Lower leg skin (tissue), 4 donors: ENCODE measurements at regions not wholly inside any gene's neighbourhood (a gene's known extent, or its start where the extent isn't known, plus 50 kb on each side); places are given as distances from the start of the nearest gene placed in this dataset.

Experiments used
- DNase-seq, 2 donors: peaks; one replicate each; pipeline ENCODE4 v3.0.0-alpha.2; 2019; ENCODE audit warnings: low spot score in 2 of 2
- H3K4me3 ChIP-seq: fragments of 200-600 bp; sonication (generic); 2 replicates; pipeline ENCODE4 v1.5.1; 2017; ENCODE audit warnings: mild to moderate bottlenecking, low read depth; ENCODE audit not compliant: poor library complexity, severe bottlenecking
- CTCF ChIP-seq, 3 donors: fragments of 450-650 bp; IDR thresholded peaks; one replicate each; pipeline ENCODE4 v1.5.1; 2016; ENCODE audit warnings: antibody characterized with exemption in 3 of 3, mild to moderate bottlenecking in 3 of 3, moderate library complexity in 2 of 3
- POLR2A ChIP-seq, 2 donors: fragments of 450-650 bp; IDR thresholded peaks; one replicate each; pipeline ENCODE4 v1.6.1; 2016 to 2017; ENCODE audit warnings: antibody characterized with exemption in 2 of 2, mild to moderate bottlenecking in 1 of 2, moderate library complexity in 1 of 2
- whole genome bisulfite sequencing, 2 donors: methylation state at CpG; one replicate each; pipeline ENCODE4 v1.1.5; 2018; 5-methylcytosine and 5-hydroxymethylcytosine counted together
- intact Hi-C: fragments of 100-400 bp; cut with DNase I; formaldehyde crosslinking; loops from one replicate; pipeline ENCODE4 v1.15.0; 2023; ENCODE audit warnings: low total_unique reads

- DNase-seq, result no peak
Measured at GRCh38 chr18:24930478-24930877, 421.5 kb downstream of the ZNF521 start.

GRCh38 chr18:24930971-24931370 is 421.0 kb downstream of the ZNF521 start:
- WGBS, 2 donors, result 67 to 74% methylated on average over 6 of the region's 6 CpGs
- intact Hi-C loops, result no loop called here
- no peak overlapping the region for H3K4me3 ChIP-seq
- no peak for TF ChIP-seq POLR2A (IDR thresholded peaks at IDR 0.05)
- TF ChIP-seq CTCF (IDR thresholded peaks at IDR 0.05), result no peak
- DNase-seq, result no peak

More at GRCh38 chr18:24930478-24930877, 421.5 kb downstream of the ZNF521 start:
- H3K4me3 ChIP-seq, result no peak overlapping the region
- no peak for TF ChIP-seq CTCF (IDR thresholded peaks at IDR 0.05)
- TF ChIP-seq POLR2A (IDR thresholded peaks at IDR 0.05), result no peak
- 79 to 82% methylated on average over 2 of the region's 2 CpGs for WGBS, 2 donors
- intact Hi-C loops, result no loop called here

GRCh38 chr18:24933345-24933744 is 418.6 kb downstream of the ZNF521 start:
- H3K4me3 ChIP-seq, result no peak overlapping the region
- intact Hi-C loops, result no loop called here
- 96 to 97% methylated on average over 3 of the region's 3 CpGs for WGBS, 2 donors

DNA sequence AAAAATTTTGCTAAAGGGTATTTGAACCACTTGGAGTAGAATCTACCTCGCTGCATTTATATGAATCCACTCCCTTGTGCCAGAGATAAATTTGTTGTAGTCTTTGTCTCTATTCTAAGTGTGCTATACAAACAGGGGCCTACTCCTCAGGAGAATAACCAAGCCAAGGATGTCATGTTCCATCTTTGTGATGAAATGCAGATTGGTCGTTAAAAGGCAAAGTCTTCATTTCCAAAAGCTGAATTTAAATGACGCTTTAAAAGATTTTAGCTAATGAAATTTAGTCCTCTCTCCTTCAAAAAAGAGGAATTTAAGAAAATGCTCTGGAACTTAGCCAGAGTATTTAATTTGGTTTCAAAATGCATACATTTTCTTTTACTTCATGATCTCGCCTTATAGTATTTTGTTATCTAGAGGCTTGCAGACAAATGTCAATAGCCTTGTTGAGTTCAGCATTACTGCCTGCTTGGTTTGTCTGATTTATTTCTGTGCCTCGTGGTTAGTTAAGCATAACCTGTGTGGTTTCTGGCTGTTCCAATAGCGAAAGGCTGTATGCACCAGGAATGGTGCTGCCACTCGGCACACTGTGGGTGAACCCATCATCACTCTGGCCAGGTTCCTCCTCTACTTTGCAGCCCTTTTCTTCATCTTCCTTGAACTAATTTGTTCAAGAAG is 417.6 kb downstream of the ZNF521 start:
- intact Hi-C loops, result no loop called here
- TF ChIP-seq CTCF (IDR thresholded peaks at IDR 0.05) (no peak), POLR2A (IDR thresholded peaks at IDR 0.05) (no peak)
- 87 to 91% methylated on average over 7 of the region's 7 CpGs for WGBS, 2 donors
- H3K4me3 ChIP-seq, result no peak overlapping the region
- DNase-seq, result no peak

More at GRCh38 chr18:24933345-24933744, 418.6 kb downstream of the ZNF521 start:
- no peak for DNase-seq
- TF ChIP-seq POLR2A (IDR thresholded peaks at IDR 0.05) (no peak), CTCF (IDR thresholded peaks at IDR 0.05) (no peak)

GRCh38 chr18:24935008-24935407 is 417.0 kb downstream of the ZNF521 start:
- H3K4me3 ChIP-seq, result no peak overlapping the region
- intact Hi-C loops, result no loop called here
- 89 to 91% methylated on average over 4 of the region's 4 CpGs for WGBS, 2 donors
- TF ChIP-seq POLR2A (IDR thresholded peaks at IDR 0.05), result no peak
- TF ChIP-seq CTCF (IDR thresholded peaks at IDR 0.05), result no peak
- no peak for DNase-seq

- TF ChIP-seq POLR2A (IDR thresholded peaks at IDR 0.05), result no peak
- no peak for TF ChIP-seq CTCF (IDR thresholded peaks at IDR 0.05)
- 68 to 72% methylated on average over 1 of the region's 1 CpG for WGBS, 2 donors
- intact Hi-C loops, result no loop called here
- H3K4me3 ChIP-seq, result no peak overlapping the region
- DNase-seq, result no peak
Measured at GRCh38 chr18:24935896-24936295, 416.1 kb downstream of the ZNF521 start.
